Smooth muscle cell (in vitro differentiated cells): ENCODE measurements at regions not wholly inside any gene's neighbourhood (a gene's known extent, or its start where the extent isn't known, plus 50 kb on each side); places are given as distances from the start of the nearest gene placed in this dataset.

ENCODE experiments used
- DNase-seq: peaks from one replicate; lab custom pipeline; 2025; ENCODE audit not compliant: unreplicated experiment; lab: John Stamatoyannopoulos, UW
- H2AFZ ChIP-seq: fragments of 200-600 bp; sonication (generic); 2 replicates; pipeline ENCODE4 v1.6.0; 2016; ENCODE audit warnings: antibody characterized with exemption, low read depth, mild to moderate bottlenecking
- H3F3A ChIP-seq: fragments of 200-600 bp; sonication (generic); 2 replicates; pipeline ENCODE4 v1.6.0; 2017; ENCODE audit warnings: antibody characterized with exemption, low read depth
- H3K27ac ChIP-seq: fragments of 200-600 bp; sonication (generic); 2 replicates; pipeline ENCODE4 v1.5.1; 2016; ENCODE audit warnings: low read depth, mild to moderate bottlenecking
- H3K27me3 ChIP-seq: fragments of 200-600 bp; sonication (generic); 2 replicates; pipeline ENCODE4 v1.6.1; 2016; ENCODE audit warnings: low read depth, mild to moderate bottlenecking
- H3K36me3 ChIP-seq: fragments of 200-600 bp; sonication (generic); 2 replicates; pipeline ENCODE4 v1.5.1; 2016; ENCODE audit warnings: low read depth
- H3K4me1 ChIP-seq: fragments of 200-600 bp; sonication (generic); 2 replicates; pipeline ENCODE4 v1.5.1; 2016; ENCODE audit warnings: low read depth
- H3K4me2 ChIP-seq: fragments of 200-600 bp; sonication (generic); 2 replicates; pipeline ENCODE4 v1.6.0; 2016; ENCODE audit warnings: mild to moderate bottlenecking
- H3K4me3 ChIP-seq: fragments of 200-600 bp; sonication (generic); 2 replicates; pipeline ENCODE4 v1.5.1; 2016; ENCODE audit warnings: mild to moderate bottlenecking
- H3K79me2 ChIP-seq: fragments of 200-600 bp; sonication (generic); 2 replicates; pipeline ENCODE4 v1.6.0; 2016; ENCODE audit warnings: low read depth, mild to moderate bottlenecking
- H3K9ac ChIP-seq: fragments of 200-600 bp; sonication (generic); 2 replicates; pipeline ENCODE4 v1.6.0; 2016; ENCODE audit warnings: low read depth
- H3K9me3 ChIP-seq: fragments of 200-600 bp; sonication (generic); replicated peaks from 2 replicates; pipeline ENCODE4 v1.5.1; 2016; ENCODE audit warnings: low read depth
- H4K20me1 ChIP-seq: fragments of 200-600 bp; sonication (generic); 2 replicates; pipeline ENCODE4 v1.6.0; 2016; ENCODE audit warnings: low read depth
- CTCF ChIP-seq: fragments of 200-600 bp; sonication (generic); IDR thresholded peaks from 2 replicates; pipeline ENCODE4 v1.5.1; 2017; ENCODE audit warnings: borderline replicate concordance, mild to moderate bottlenecking, antibody characterized with exemption; ENCODE audit not compliant: insufficient read depth, poor library complexity, severe bottlenecking
- WGBS: methylation state at CpG from one replicate; pipeline ENCODE4 v1.1.7; 2016; ENCODE audit warnings: low lambda C conversion rate; 5-methylcytosine and 5-hydroxymethylcytosine counted together

GRCh38 chr16:49964316-49964715 is 60.7 kb upstream of the CNEP1R1 start:
- TF ChIP-seq CTCF: no peak
- Histone ChIP-seq H3K4me3 (no peak overlapping the region), H3K36me3 (no peaks in the 10 kb centered on the region), H4K20me1 (no peaks in the 10 kb centered on the region), H3K9ac (no peak overlapping the region), H2AFZ (no peak overlapping the region), H3K27ac (no peak overlapping the region), H3K4me1 (no peaks in the 10 kb centered on the region), H3K79me2 (no peaks in the 10 kb centered on the region), H3F3A (no peaks in the 10 kb centered on the region), H3K27me3 (no peaks in the 10 kb centered on the region), H3K4me2 (no peak overlapping the region), H3K9me3 (no peaks in the 10 kb centered on the region)
- DNase-seq: no peak
- 73% methylated on average over 4 of the region's 4 CpGs for WGBS

- no peaks in the 10 kb centered on the region for H3K4me1 ChIP-seq
- H3K79me2 ChIP-seq: no peaks in the 10 kb centered on the region
- no peak overlapping the region for H3K4me2 ChIP-seq
- H4K20me1 ChIP-seq: no peaks in the 10 kb centered on the region
- WGBS: 92% methylated on average over 2 of the region's 2 CpGs
- H3F3A ChIP-seq: no peaks in the 10 kb centered on the region
- H3K27ac ChIP-seq: no peak overlapping the region
- DNase-seq: no peak
- no peaks in the 10 kb centered on the region for H3K9me3 ChIP-seq
- no peak overlapping the region for H2AFZ ChIP-seq
- no peaks in the 10 kb centered on the region for H3K27me3 ChIP-seq
- no peak for TF ChIP-seq CTCF
- no peak overlapping the region for H3K4me3 ChIP-seq
- H3K36me3 ChIP-seq: no peaks in the 10 kb centered on the region
- no peak overlapping the region for H3K9ac ChIP-seq
These were observed 60.1 kb upstream of the CNEP1R1 start for GRCh38 chr16:49964973-49965372.

GRCh38 chr16:49967012-49967559 is 57.9 kb upstream of the CNEP1R1 start:
- no peak overlapping the region for H3K9ac ChIP-seq

More at GRCh38 chr16:49967012-49967559, 57.9 kb upstream of the CNEP1R1 start:
- Histone ChIP-seq H4K20me1 (no peaks in the 10 kb centered on the region), H3K79me2 (no peaks in the 10 kb centered on the region), H3K27me3 (no peaks in the 10 kb centered on the region), H2AFZ (no peak overlapping the region), H3K36me3 (no peaks in the 10 kb centered on the region), H3K27ac (no peak overlapping the region), H3K4me3 (no peak overlapping the region), H3K4me1 (no peaks in the 10 kb centered on the region), H3K9me3 (no peaks in the 10 kb centered on the region), H3F3A (no peaks in the 10 kb centered on the region), H3K4me2 (no peak overlapping the region)
- TF ChIP-seq CTCF: no peak
- 80% methylated on average over 6 of the region's 6 CpGs for WGBS
- DNase-seq: no peak
